G401.6 (cell line): ENCODE measurements at regions not wholly inside any gene's neighbourhood (a gene's known extent, or its start where the extent isn't known, plus 50 kb on each side); places are given as distances from the start of the nearest gene placed in this dataset.

Experiments
- FAIRE-seq: peaks from 2 replicates; lab custom pipeline; 2012; peaks lifted over from hg19 to GRCh38; lab: Jason Lieb, UNC

DNA sequence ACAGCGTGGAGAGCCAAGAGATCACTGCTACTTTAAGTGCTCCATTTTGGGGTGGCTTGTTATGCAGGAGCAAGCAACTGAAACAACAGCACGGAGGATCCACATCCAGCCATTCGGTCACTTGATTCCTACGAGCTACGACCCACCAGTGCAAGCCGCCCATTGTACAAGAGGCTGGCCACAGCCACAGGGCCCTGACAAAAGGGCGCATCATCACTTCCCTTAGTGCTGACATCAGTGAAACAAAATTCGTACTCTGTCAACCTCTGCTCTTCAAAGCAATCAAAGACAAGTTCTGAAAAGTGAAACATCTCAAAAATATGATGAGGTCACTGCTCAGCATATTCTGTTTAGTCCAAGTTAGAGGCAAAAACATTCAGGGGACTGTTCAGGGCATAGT is 168.4 kb downstream of the GADD45G start:
- no peak for FAIRE-seq

GRCh38 chr9:89774858-89775370 is 170.1 kb downstream of the GADD45G start:
- no peak for FAIRE-seq

- FAIRE-seq = no peak
These were observed 170.8 kb downstream of the GADD45G start for GRCh38 chr9:89775641-89776040.

DNA sequence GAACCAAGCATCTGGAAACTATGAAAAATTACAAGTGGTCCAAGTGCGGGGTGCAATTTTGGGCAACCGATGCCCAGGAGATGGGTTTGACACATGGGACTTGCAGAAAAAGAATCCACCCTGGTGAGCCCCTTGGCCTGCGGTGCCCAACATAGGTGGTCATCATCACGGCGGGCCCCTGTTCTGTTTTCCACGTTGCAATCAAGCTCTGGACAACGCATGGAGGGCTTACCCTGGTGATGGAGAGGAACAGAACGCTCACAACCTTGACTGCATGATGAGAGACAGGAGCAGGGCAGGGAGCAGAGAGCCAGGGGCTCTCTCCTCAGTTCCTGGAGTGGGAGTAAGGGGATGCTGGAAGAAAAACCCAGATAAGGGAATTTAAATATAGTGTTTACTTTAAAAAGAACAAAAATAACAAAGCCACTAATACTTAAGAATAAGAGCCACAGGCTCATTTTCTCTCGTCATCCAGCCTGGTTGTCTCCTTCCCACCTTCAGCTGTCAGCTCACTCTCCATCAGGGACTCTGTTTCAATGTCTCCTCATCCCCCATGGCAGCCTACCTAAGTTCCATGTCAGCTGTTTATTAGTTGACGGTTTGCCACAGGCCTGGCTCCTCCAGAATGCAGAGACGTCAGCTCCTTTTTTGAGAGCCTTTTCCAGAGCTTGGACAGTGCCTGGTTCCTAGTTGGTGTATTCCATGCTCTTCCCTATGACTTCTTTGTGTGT is 172.1 kb downstream of the GADD45G start:
- no peak for FAIRE-seq

DNA sequence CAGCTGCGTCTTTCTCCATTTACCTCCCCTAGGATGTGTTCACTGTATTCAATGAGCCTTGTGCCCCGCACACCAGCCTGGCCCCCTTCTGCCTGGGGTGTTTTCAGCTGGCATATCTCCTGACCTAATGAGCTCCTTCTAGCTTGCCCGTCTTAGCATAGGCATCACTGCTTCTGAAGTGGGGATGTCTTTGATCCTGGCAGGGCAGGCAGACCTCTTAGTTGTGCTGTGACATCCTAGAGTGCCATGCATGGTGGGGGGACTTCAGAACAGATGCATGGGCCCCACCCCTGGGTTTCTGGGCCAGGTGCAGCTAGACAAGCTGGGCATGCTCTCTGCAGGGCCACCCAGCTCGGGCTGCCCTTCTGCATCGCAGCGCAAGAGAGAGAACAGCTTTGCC is 172.7 kb downstream of the GADD45G start:
- FAIRE-seq = no peak

GRCh38 chr9:89778100-89779090 is 173.6 kb downstream of the GADD45G start:
- no peak for FAIRE-seq

GRCh38 chr9:89779405-89780203 is 174.8 kb downstream of the GADD45G start:
- FAIRE-seq = no peak

DNA sequence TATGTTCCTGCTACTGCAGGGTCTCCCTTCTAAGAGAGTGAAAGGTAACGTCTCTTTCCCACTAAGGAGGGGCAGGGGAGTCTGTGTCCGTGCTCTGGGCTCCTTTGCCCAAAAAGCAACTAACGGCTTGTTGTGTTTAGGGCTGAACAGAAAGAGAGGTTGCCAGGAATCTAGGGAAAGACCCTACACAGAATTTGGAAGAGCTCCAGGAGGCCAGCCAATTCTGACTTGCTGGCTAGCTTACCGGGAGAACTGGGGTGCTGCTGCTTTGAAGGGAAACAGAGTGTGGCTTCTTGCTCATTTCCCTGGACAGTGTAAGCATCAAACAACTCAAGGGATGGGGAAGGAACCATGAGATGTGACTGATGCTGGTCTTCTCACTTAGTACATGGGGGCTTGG is 176.1 kb downstream of the GADD45G start:
- FAIRE-seq = no peak

DNA sequence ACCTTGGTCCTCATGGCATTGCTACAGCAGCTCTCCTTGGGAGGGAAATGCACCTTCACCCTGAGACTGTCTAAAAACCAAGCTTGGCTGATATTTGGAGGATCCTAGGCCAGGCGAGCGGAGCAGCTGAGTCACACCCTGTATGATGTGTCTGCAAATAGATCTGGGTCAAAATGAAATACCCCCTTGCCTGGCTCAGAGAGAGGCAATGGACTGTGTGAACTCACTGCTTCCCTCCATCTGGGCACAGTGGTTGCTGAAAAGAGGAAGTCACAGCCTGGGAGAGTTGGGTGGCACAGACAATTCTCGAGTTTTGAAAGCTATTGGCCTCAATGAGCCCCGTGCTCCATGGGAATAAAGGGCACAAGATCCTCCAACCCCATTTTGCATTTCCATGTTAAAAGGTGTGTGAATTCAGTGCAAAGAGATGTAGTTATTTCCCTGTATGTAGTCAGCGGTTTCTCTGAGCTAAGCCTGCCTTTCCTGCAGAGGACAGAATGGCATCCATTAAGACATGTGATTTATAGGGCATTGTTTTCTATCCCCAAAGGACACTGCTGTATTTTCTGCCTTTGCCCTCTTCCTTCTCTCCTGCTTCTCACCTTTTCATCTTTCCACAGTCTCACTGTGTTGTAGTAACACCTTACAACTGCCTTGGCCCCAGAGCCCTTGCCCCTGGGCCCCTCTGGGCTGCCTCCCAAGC is 177.2 kb downstream of the GADD45G start:
- FAIRE-seq = no peak

- no peak for FAIRE-seq
These were observed 181.8 kb downstream of the GADD45G start for GRCh38 chr9:89786655-89787054.

DNA sequence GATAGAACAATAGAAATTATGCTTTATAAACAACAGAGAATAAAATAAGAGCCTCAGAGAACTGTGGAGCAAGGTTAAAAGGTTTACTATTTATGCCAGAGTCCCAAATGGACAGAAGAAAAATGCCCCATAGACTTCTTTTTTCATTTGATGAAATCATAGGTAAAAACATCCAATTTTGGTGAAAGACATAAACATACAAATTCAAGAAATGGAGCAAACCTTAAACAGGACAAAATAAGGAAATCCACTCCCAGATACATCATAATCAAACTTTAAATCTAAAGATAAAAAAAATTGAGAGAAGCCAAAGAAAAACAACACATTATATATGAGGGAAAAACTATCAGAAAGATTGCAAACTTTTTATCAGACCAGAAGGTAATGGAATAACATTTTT is 182.8 kb downstream of the GADD45G start:
- FAIRE-seq = no peak

- no peak for FAIRE-seq
These were observed 183.6 kb downstream of the GADD45G start for GRCh38 chr9:89788434-89788833.

DNA sequence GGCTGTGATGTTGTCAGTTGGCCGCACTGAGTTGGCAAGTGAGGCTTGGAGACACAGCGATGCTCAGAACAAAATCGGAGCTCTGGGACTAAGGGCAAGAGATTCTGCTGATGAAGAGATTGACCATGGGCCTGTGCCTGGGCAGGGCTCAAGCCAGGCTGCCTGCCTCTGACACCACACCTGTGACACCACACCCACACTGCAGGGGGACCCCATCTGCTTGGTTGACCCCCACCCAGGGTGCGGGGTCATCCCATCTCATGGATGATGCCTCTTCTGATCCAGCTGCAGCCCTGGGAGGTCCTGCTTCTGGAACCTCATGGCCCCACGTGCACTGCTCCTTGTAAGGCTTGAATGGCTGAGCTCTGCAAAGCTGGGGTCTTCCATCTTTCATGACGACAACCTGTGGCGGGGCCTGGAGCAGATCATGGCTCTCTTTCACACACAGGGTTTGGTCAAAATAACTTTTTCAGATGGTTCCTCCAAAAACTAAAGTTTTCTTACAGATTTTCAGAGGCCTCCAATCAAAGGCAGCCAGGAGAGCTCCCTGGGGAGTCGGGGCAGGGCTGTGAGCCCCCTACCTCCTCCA is 185.2 kb downstream of the GADD45G start:
- no peak for FAIRE-seq

GRCh38 chr9:89790542-89791109 is 185.8 kb downstream of the GADD45G start:
- no peak for FAIRE-seq

GRCh38 chr9:89791754-89792153 is 186.9 kb downstream of the GADD45G start:
- no peak for FAIRE-seq

DNA sequence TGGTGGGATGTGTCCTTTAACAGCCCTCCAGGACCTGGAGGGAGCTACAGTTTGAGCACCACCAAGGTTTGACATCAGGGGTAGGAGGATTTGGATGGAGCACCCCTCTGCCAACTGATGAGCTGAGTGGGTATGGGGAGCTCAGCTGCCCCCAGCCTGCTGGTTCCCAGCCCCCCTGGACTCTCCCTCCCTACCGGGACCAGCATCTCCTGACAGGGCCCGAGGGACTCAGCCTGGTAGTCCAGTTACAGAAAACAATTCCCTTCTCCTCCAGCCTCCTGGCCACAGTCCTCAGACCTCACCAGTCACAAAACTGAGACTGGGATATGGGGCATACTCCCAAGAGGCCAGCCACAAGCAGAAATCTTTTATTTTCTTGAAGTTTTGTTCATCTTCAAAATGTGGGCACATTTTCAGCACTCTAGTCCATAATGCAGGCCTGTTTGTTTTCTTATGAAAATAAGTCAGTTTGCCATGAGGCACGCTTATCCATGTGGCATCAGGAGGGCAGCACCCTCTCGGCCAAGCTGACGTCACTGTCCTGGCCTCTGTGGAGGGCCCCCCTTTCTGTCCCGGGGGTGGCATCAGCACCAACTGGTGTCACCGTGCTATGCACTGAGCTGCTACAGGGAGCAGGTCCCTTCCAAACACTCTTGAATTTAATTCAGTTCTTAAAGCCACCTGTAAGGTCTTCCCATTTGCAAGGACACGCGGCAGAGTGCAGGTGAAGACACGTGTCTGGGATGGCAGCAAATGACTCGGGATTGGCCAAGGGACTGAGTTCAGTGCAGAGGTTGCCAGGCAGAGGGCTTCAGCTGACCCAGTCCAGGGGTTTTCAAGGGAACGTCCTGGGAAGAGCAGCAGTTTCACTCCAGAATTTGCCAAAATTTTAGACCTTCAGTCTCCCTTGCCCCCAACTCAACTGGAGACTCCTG is 187.6 kb downstream of the GADD45G start:
- no peak for FAIRE-seq

DNA sequence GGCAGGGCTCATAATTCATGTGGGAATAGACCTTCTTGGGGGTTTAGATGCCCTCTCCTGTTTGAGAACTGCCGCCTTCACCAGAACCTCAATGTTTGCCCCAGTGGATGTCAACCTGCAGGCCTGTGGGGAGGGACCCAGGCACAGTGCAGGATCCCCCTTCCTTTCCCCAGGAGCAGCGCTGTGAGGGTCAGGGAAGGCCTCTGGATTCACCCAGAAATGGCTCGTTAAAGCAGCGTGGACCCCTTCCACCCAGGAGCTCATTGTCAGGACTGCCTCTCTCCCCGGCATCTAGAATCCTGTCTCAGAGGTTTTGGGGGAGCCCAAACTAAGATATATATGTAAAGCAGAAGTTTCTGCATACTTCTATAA is 188.3 kb downstream of the GADD45G start:
- FAIRE-seq = no peak

- no peak for FAIRE-seq
These were observed 188.7 kb downstream of the GADD45G start for GRCh38 chr9:89793551-89793950.

GRCh38 chr9:89794918-89795317 is 190.1 kb downstream of the GADD45G start:
- FAIRE-seq = no peak
